Activated T-helper 1 cell treated with anti-CD3 and anti-CD28 coated beads, Interleukin-12 subunit alpha, Interleukin-12 subunit beta, Interleukin-2, Interleukin-4 antibody, amounts not matched to agents 30 ng/mL and 10 ng/mL and 1 ng/mL, durations not matched to agents 14 hours and 24 hours and 36 hours (primary cell): ENCODE measurements at regions not wholly inside any gene's neighbourhood (a gene's known extent, or its start where the extent isn't known, plus 50 kb on each side); places are given as distances from the start of the nearest gene placed in this dataset.
"Not testable (repeated sequence)": the region's sequence is repeated elsewhere in the genome, so short reads cannot be mapped to it uniquely, and the experiment has no call there.

Experiments used
- DNase-seq: peaks from one replicate; pipeline ENCODE4 v3.0.0; 2021; ENCODE audit warnings: low spot score
- H3K27ac Mint-ChIP-seq: one replicate; pipeline ENCODE4 v1.8.0; 2021; ENCODE audit warnings: mild to moderate bottlenecking, mixed read lengths
- H3K27me3 Mint-ChIP-seq: one replicate; pipeline ENCODE4 v1.8.0; 2022; ENCODE audit warnings: mild to moderate bottlenecking, moderate library complexity, mixed read lengths; ENCODE audit not compliant: insufficient read depth
- H3K36me3 Mint-ChIP-seq: one replicate; pipeline ENCODE4 v1.8.0; 2021; ENCODE audit warnings: low read depth, mixed read lengths
- H3K4me1 Mint-ChIP-seq: one replicate; pipeline ENCODE4 v1.8.0; 2021; ENCODE audit warnings: low read depth, mixed read lengths
- H3K4me3 Mint-ChIP-seq: one replicate; pipeline ENCODE4 v1.8.0; 2021; ENCODE audit warnings: mild to moderate bottlenecking, moderate library complexity, mixed read lengths
- H3K9me3 Mint-ChIP-seq: one replicate; pipeline ENCODE4 v1.8.0; 2021; ENCODE audit warnings: mixed read lengths
- intact Hi-C: fragments of 100-400 bp; cut with micrococcal nuclease; formaldehyde crosslinking; loops from one replicate; pipeline ENCODE4 v1.15.1; 2024

DNA sequence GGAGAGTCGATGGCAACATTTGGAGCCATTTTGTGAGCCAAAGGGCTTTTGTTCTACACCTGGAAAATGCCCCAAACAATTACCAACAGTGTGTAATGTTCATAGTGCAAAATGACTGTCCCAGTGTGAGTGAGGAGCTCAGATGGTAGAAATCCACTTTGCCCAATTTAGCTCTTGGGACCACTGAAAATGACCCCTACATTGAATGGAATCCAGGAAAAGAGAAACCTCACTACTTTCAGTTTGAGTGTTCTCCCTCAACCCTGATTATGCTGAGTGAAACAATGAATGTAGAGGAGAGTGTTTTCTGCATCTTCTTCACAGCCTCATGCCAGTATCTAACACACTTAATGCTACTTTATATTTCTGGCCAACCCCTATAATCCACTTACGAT lies 84.9 kb upstream of the NRN1 start:
- no peaks in the 10 kb centered on the region for H3K9me3 Mint-ChIP-seq

GRCh38 chr6:6090861-6091607 lies 84.3 kb upstream of the NRN1 start:
- no peak overlapping the region for H3K4me3 Mint-ChIP-seq
- peaks cover 11% of the 10 kb centered on the region for H3K4me1 Mint-ChIP-seq
- DNase-seq: no peak
- peaks cover 2% of the 10 kb centered on the region for H3K27me3 Mint-ChIP-seq
- H3K27ac Mint-ChIP-seq: no peak overlapping the region
- H3K36me3 Mint-ChIP-seq: no peaks in the 10 kb centered on the region
- H3K9me3 Mint-ChIP-seq: no peaks in the 10 kb centered on the region
- intact Hi-C loops: no loop called here

More for the DNA sequence above, 84.9 kb upstream of the NRN1 start:
- no peak for DNase-seq
- Mint-ChIP-seq H3K27ac (no peak overlapping the region), H3K27me3 (peaks cover 2% of the 10 kb centered on the region), H3K4me3 (no peak overlapping the region), H3K4me1 (peaks cover 11% of the 10 kb centered on the region), H3K36me3 (no peaks in the 10 kb centered on the region)
- intact Hi-C loops: no loop called here

GRCh38 chr6:6085928-6086668 lies 79.4 kb upstream of the NRN1 start:
- H3K9me3 Mint-ChIP-seq: no peaks in the 10 kb centered on the region
- intact Hi-C loops: no loop called here
- no peak for DNase-seq
- H3K27ac Mint-ChIP-seq: no peak overlapping the region
- H3K36me3 Mint-ChIP-seq: no peaks in the 10 kb centered on the region
- H3K27me3 Mint-ChIP-seq: peaks cover 2% of the 10 kb centered on the region
- no peaks in the 10 kb centered on the region for H3K4me1 Mint-ChIP-seq
- no peak overlapping the region for H3K4me3 Mint-ChIP-seq

GRCh38 chr6:6080975-6081374 lies 74.2 kb upstream of the NRN1 start:
- H3K9me3 Mint-ChIP-seq: no peaks in the 10 kb centered on the region
- no peak for DNase-seq
- no peaks in the 10 kb centered on the region for H3K4me1 Mint-ChIP-seq
- H3K27ac Mint-ChIP-seq: no peak overlapping the region
- no peak overlapping the region for H3K4me3 Mint-ChIP-seq
- intact Hi-C loops: no loop called here
- H3K36me3 Mint-ChIP-seq: no peaks in the 10 kb centered on the region
- peaks cover 4% of the 10 kb centered on the region for H3K27me3 Mint-ChIP-seq

DNA sequence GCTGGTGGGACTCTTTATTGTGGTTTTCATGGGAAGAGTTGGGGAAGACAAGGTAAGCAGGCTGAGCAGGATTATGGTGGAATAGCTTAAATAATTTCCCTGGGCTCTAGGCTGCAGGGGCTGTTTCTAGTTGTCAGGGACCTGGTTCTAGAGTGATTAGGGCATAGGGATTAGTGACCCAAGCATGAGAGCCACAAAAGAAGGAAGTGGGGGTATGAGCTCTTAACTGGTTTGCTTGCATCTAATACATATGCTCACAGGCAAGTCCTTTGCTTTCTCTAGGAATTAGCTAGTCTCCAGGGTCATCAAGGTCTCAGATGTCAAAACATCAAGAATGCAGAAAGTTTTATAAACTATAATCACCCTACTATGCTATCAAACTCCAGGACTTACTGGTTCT lies 67.5 kb upstream of the NRN1 start:
- H3K27ac Mint-ChIP-seq: no peak overlapping the region
- H3K4me3 Mint-ChIP-seq: no peak overlapping the region
- H3K36me3 Mint-ChIP-seq: no peaks in the 10 kb centered on the region
- no peaks in the 10 kb centered on the region for H3K4me1 Mint-ChIP-seq
- H3K9me3 Mint-ChIP-seq: peaks cover 2% of the 10 kb centered on the region
- H3K27me3 Mint-ChIP-seq: peaks cover 17% of the 10 kb centered on the region
- intact Hi-C loops: no loop called here
- no peak for DNase-seq

GRCh38 chr6:6068157-6068556 lies 61.4 kb upstream of the NRN1 start:
- H3K4me1 Mint-ChIP-seq, H3K4me3 Mint-ChIP-seq, H3K36me3 Mint-ChIP-seq, intact Hi-C loops, H3K27me3 Mint-ChIP-seq, DNase-seq, H3K27ac Mint-ChIP-seq: not testable (repeated sequence)
- peaks cover 11% of the 10 kb centered on the region for H3K9me3 Mint-ChIP-seq

GRCh38 chr6:6058054-6058444 lies 51.3 kb upstream of the NRN1 start:
- Mint-ChIP-seq H3K4me3 (no peak overlapping the region), H3K4me1 (no peaks in the 10 kb centered on the region), H3K27ac (no peak overlapping the region), H3K27me3 (peaks cover 18% of the 10 kb centered on the region), H3K36me3 (no peaks in the 10 kb centered on the region), H3K9me3 (no peaks in the 10 kb centered on the region)
- DNase-seq: no peak
- intact Hi-C loops: no loop called here

DNA sequence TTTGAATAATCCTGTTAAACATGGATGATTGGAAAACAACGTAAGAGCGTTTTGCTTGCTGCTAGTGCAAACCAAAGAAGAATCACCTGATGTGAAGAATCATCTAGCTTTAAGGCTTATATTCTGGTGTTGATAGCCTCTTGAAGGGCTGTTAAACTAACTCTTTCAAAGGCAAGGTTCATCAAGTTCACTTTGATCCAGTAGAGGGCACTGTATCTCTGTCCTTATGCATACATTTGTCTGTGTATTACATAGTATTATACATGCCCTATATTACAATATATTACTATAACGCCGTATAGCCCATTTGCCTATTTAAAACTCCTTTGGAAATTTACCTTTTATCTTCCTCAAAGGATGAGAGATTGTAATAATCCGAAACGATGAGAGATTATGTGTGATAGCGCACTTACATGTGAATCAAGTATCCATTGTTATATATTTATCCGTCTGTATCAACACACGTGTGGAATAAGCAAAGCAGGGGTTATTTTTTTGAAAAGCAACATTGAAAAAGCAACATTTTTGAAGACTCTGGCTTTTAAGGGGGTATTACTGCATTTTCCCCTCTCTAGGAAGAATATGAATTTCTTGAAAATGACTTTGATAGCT lies 50.8 kb upstream of the NRN1 start:
- Mint-ChIP-seq H3K27ac (no peak overlapping the region), H3K4me1 (no peaks in the 10 kb centered on the region), H3K36me3 (no peaks in the 10 kb centered on the region), H3K4me3 (no peak overlapping the region), H3K9me3 (no peaks in the 10 kb centered on the region), H3K27me3 (peaks cover 18% of the 10 kb centered on the region)
- DNase-seq: no peak
- intact Hi-C loops: loop anchor here (1.0 kb wide), 2 partner anchors 258 to 490 kb away; no protein-coding TSS in a partner anchor
